ENCODE measurements at regions not wholly inside any gene's neighbourhood (a gene's known extent, or its start where the extent isn't known, plus 50 kb on each side); places are given as distances from the start of the nearest gene placed in this dataset.
"Not testable (repeated sequence)": the region's sequence is repeated elsewhere in the genome, so short reads cannot be mapped to it uniquely, and the experiment has no call there.

DNA sequence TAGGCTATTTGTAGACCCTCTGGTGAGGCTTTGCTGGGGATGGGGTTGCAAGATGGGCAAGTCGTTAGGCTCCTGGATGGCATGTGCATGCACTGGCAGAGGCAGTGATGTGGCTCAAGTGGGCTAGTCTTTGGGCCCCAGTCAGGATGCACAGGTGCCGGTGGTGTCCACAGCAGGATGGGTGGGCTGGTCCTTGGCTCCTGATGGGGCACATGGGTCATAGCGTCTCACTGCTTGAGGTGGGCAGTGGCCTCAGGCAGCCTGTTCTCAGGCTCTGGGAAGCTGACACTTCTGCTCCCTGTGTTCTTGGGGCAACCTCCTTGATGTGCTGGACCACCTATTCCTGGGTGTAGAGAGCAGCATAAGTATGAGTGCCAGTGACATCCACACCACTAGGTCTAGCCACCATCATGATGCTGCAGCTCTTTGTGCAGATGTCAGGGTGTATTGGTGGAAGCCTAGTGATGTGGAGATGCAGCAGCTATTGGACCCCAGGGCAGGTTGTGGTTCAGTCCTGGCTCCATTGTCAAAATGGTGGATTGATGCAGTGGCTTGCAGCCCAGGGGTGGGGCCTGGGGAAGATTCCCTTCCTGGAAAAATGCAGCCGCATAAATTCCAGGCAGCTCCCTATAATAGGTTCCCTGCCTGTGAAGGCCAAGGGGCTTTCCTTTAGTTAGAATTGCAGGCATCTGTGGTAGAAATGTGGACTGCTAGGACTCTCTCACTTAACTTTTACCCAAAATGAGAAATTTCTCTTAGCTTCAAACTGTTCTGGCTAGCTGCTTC lies 742.5 kb upstream of the MDGA2 start:
- DNase-seq (ENCODE audit: low spot score) = no peak

DNA sequence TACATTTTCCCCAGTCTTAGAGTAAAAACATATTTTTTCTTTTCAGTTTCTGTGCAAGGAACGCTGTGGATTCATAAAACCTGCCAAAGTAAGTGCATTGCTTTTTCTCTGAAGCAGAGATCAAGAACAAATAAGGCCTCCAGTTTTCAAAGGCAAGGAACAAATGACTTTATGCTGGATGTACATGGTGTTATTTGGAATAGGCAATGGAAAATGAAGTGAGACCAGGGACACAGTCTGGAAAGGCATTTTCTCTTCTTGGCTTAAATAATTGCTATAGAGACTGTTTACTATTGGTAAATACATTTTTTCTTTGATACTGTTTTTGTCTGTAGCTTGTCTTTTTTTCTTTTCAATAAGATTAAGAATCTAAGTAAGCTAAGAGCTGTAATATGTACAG lies 725.9 kb upstream of the MDGA2 start:
- no peak for DNase-seq (ENCODE audit: low spot score)

DNA sequence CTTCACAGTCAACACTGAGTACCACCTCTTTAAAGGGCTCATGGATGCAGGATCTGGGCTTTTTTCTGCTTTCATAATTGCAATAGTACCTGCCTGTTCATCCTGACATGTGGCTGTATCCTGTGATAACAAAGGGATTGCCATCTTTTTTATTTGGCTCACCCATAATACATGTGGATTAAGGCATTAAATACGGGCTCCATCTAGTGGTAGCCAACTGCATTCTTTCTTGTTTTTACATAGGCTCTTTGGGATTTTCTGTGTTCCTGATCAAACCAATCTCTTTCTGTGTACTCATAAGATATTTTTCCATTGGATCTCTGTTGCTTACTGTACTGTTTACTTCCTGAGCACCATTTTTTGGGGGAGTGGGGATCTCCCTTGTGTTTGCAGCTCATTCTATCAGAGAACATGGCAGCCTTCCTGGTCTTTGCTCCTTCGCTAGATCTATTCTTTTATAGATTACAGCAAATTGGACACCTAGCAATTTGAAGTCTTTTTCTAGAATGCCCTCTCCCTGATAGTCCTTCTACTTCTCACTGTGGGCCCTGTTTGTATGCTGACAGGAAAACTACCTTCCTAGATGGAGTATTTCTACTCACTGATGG lies 723.4 kb upstream of the MDGA2 start:
- peak; percentile 17 for DNase-seq (ENCODE audit: low spot score)

DNA sequence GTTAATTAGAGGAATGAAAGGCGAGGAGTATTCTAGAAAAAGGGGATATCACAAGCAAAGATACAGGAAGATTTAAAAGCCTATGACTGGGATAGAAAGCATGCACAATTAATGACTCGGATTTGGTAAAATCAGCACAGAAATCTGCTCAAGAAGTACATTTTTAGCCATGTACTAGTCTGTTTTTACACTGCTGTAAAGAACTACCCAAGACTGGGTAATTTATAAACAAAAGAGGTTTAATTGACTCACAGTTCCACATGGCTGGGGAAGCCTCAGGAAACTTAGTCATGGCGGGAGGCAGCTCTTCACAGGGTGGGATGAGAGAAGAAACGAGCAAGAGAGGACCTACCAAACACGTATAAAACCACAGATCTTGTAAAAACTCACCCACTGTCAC lies 716.3 kb upstream of the MDGA2 start:
- DNase-seq (ENCODE audit: low spot score) = no peak

DNA sequence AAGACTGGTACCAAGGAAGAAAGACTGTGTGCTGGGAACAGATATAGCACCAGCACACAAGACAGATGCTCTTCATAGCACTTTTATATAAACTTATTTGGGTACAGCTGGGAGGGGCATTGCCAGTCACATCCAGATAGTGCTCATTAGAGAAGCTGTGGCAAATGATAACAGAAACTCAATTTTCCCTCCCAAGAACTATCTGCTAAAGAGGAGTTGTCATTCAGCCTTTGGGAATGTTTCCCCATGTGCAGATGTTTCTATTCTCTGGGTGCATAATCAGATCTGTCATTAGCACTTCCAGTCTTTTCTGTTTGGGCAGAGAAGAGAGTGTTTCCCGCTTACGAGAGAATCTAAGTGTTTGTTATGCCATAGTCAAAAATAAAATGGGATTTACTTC lies 714.9 kb upstream of the MDGA2 start:
- no peak for DNase-seq (ENCODE audit: low spot score)

DNA sequence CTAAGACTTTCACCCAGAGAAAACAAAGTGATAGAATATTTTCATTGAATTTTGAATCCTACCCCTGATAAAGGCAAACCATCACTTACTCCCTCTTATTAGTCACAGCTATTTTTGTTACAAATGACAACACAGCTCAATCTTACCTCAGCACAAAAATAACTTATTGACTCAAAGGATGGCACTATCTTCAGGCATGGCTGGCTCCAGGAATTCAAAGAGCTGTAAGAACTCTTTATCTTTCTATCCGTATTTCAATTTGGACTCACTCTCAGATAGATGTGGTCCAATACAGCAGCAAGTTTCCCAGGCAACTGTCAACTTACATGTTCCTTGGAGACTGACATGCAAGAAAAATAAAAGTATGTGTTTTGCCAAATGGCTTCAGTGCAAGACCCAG lies 709.4 kb upstream of the MDGA2 start:
- DNase-seq (ENCODE audit: low spot score) = no peak

DNA sequence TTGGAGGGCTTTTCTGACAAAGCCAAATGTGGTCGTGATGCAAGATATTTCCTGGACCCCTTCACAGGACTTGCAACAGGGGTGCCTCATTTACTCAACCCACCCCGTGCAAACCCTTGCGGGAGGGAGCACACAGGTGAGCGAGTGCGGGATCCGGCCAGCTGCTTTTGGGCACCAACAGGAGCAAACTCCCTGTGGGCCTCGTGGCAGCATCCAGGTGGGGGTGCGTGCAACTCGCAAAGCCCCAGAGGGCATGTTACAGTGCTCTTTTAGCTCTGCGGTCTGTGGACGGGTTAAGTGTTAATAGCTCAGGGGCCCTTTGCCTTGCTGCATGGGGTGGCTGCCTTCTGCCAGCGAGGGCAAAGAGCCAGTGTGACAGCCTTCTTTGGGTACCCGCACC lies 707.6 kb upstream of the MDGA2 start:
- DNase-seq (ENCODE audit: low spot score) = no peak

DNA sequence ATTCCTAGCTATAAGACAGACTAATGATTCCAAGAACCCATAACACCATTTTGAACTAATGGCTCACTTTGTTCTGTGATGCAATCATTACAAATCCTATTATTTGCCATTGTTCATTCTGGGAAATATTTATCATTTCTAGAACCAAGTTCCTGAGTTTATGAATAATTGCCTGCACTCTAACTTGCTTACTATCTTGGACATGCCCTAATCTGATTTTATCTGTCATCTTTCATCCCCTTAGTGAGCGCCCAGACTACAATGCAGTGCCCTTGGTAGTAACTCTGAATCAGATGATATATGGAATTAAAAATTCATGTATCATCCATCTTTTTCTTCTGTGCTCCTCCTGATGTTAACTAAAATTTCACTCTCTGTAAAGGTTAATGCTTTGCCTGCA lies 703.1 kb upstream of the MDGA2 start:
- no peak for DNase-seq (ENCODE audit: low spot score)

DNA sequence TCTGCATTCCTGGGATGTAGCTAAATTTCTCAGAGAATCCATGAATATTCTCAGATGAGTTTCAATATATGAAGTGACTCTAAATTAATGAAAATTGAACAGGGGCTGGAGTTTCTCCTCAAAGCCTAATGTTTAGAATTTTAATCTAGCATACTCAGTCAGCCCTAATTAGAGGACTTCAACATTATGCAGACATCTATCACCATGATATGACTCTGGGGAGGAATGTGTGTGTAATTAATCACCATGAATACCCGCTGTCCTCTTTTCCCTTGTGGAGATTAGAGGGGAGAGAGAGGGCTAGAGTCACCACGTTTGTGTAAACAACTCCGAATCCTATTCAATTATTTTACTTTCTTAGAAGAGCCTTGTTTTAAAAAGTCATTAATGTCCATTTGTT lies 698.6 kb upstream of the MDGA2 start:
- no peak for DNase-seq (ENCODE audit: low spot score)

DNA sequence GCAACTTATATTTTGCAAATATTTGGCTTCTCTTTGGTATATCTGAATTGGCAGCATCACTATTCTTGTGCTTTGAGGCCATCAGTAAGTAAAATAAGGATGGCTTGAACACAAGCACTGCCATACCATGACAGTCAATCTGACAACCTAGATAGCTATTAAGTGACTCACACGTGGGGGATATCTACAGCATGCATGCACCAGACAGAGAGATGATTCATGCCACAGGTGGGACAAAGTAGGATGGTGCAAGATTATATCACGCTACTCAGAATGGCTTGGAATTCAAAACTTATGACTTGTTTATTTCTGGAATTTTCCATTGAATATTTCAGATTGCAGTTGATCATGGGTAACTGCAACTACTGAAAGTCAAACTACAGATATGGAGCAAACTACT lies 675.6 kb upstream of the MDGA2 start:
- no peak for DNase-seq (ENCODE audit: low spot score)

DNA sequence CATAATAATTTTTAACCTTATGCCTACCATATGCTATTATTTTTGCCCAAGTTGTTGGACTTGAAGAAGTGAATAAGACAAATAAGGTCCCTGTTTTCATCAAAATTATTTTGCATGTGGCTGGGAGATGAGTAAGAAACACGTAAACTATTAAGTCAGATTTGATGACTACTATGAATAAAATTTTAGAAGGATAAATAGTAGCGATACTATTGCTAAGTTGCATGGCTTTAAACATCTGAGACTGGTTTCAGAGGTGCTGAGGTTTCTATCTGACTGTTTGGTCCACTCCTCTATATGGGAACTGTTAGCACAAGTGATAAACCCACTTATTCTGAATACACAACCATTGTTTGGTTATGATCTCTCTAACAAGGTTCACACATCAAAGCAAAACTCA lies 674.3 kb upstream of the MDGA2 start:
- DNase-seq (ENCODE audit: low spot score) = no peak

DNA sequence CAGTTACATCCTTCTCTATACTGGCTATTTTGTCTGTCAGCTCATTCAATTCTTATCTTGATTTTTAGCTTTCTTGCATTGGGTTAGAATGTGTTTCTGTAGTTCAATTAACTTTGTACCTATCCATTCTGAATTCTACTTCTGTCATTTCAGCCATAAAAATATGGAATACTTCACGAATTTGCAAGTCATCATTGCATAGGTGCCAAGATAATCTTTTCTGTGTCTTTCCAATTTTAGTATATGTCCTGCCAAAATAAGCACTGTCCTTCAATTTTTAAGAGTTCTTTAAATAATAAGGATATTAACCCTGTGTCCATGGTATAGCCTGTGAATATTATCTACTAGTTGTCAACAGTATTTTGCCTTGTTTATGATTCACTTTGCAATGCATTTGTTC lies 665.7 kb upstream of the MDGA2 start:
- DNase-seq (ENCODE audit: low spot score) = no peak

DNA sequence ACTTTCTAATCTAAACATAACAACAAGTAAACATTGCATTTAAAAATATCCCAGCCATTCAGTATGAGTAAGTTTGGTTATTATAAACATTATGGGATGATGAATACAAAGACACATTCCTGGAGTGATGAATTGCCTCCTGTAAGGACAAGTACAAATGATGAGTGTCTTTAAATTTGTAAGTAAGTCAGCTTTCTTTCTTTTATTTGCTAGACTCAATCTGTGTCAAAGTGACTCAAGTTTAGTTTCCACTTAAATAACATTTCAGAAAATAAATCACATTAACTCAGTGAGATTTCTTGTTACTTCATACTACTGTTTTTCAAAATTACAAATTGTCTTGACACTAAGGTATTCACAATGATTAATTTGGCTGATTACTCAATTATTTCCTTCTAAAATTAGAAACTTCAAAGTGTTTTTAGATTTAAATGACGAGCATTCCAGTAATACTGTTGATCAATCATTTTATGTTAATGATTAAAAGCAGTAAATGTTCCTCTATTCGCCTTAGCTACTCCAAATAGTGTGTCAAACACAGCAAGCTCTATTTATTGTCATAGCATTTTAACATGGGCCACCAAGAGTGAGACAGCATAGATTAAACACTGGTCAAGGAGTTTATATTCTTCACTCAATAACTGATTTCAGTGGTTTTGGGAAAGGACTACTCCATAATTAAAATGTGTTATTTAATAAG lies 658.0 kb upstream of the MDGA2 start:
- no peak for DNase-seq (ENCODE audit: low spot score)

DNA sequence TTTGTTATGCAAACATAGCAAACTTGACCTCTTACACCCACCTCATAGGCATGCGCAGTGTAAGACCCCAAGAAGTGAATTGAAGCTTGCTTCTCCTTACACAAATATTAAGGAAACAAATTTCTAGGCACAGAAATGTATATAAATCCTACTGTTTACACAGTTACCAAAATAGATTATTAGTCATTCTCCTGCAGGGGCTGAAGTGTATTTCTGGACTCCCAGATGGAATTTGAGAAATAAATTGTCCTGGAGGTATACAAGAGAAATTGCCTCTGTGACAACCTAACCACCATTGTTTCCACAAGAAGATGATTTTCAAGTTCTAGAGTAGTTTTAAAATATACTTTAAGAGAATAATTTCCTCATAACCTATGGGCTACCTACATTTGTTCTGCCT lies 656.0 kb upstream of the MDGA2 start:
- DNase-seq (ENCODE audit: low spot score) = no peak

DNA sequence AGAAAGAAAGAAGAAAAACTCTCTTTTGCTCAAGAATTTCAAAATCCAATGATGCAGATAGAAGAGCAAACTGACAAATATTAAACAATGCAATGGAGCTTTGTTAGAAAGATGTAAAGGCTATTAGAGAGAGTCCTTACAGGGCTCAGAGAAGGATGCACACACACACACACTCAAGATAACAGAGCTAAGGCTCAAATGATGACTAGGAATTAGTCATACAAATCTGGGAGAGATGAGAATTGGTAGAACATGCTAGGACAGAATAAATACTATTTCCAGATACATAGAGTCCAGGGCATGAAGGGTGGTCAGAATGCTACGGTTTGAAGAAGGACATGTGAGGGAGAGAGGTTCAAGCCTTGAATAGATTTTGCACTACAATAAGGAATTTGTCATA lies 650.1 kb upstream of the MDGA2 start:
- no peak for DNase-seq (ENCODE audit: low spot score)

DNA sequence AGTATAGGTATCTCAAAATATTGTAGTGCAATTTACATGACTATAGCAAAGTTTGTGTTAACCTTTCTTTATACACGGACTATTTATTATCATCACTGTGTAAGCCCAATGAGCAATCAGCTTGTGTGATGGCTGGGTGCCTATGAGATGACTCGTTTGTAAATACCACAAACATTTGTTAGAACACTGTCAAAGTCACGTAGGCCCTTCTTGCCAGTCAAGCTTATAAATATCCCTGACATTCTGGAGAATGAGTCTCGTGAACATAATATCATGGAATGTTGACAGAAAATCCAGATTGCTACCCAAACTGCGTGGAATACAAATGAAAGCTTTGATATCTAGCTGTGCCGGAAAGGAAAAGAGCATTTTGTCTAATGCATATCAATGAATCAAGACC lies 648.3 kb upstream of the MDGA2 start:
- DNase-seq (ENCODE audit: low spot score) = no peak

DNA sequence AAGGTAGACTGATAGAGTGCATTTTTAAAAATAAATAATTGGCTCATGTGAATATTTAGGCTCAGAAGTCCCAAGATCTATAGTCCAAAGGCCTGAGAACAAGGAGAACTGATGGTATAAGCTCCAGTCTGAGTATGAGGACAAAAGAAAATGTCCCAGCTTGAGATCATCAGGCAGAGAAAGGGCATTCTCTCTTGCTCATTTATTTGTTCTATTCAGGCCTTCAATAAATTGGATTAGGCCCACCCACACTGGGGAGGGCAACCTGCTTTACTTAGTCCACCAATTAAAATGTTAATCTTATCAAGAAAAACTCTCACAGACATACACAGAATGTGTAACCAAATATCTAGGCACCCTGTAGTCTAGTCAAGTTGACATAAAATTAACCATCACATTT lies 644.4 kb upstream of the MDGA2 start:
- no peak for DNase-seq (ENCODE audit: low spot score)

DNA sequence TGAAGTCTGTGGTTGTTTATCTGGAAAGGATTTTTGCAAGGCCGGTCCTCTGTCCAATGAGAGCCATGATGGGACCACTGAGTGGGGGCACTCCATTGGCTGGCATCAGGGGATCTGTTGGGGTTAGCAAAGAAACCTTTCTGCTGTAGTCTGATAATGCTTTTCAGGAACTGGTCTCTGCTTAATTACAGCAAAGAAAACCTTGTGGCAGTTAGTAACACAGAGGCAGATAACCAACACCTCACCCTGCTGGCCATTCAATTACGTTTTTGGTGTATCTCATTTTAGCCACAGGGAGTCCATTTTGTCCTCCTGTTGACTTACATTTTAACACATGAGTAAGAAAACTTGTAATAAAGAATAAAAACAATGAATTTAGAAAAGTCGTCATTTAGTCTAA lies 629.3 kb upstream of the MDGA2 start:
- DNase-seq (ENCODE audit: low spot score) = no peak

DNA sequence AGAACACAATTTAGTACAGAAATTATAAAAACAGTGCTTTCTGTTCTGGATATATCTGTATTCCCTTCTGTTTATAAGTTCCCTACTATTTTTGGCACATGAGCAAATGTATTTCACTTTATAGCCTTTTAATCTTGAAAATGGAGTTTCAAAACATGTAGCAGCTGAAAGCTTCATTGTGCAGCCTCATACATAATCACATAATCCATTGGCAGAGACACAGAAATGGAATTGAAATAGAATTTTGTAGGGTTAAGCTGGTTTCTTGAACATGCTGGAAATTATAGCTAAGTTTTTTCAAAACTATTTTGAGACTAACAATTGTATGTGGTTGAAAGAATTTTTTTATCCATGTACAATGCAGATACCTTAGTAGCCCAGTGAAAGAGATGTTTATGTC lies 614.3 kb upstream of the MDGA2 start:
- DNase-seq (ENCODE audit: low spot score) = no peak

DNA sequence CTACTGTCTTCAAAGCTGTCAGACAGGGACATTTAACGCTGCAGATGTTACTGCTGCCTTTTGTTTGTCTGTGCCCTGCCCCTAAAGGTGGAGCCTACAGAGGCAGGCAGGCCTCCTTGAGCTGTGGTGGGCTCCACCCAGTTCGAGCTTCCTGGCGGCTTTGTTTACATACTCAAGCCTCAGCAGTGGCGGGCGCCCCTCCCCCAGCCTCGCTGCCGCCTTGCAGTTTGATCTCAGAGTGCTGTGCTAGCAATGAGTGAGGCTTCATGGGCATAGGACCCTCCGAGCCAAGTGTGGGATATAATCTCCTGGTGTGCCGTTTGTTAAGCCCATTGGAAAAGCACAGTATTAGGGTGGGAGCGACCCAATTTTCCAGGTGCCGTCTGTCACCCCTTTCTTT lies 609.8 kb upstream of the MDGA2 start:
- DNase-seq (ENCODE audit: low spot score) = not testable (repeated sequence)

DNA sequence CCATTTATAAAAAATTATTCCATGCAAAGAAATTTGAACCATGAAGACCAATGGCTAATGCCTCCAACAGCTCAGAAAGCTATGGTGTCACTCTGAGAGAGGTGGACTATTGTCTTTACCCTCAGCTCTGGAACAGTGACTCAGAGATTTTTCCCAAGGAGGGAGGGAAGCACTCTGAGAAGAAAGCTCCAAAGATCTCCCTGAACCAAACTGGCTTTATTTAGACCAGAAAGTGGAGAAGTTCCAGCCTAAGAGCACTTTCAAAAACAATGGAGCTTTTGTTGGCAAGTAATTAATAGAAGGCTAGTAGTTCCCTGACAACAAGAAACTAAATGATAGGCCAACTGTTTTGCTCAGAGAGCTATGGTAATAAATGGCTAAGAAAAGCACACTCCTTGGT lies 599.9 kb upstream of the MDGA2 start:
- peak; percentile 2 for DNase-seq (ENCODE audit: low spot score)

DNA sequence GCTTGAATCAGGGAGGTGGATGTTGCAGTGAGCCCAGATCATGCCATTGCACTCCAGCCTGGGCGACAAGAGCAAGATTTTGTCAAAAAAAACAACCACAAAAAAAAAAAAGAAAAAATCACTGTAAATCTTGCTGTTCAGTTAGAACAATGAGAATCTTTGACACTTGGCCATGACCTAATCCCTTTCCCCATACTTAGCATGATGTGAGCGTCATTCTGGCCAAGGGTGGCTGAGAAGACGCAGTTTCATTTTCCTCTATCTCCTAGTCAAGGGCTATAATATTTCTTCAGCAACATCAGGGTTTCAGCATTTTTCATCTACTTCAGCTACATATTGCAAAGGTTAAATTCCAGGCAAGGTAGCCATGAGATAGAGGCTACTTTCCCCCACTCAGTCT lies 599.4 kb upstream of the MDGA2 start:
- no peak for DNase-seq (ENCODE audit: low spot score)

DNA sequence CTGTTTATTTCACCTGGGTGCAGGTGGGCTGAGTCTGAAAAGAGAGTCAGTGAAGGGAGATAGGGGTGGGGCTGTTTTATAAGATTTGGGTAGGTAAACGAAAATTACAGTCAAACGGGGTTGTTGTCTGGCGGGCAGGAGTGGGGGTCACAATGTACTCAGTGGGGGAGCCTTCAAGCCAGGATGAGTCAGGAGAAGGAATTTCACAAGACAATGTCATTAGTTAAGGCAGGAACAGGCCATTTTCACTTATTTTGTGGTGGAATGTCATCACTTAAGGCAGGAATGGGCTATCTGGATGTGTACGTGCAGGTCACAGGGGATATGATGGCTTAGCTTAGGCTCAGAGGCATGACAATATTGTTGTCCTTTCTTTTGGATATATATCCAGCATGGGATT lies 592.5 kb upstream of the MDGA2 start:
- DNase-seq (ENCODE audit: low spot score) = not testable (repeated sequence)

DNA sequence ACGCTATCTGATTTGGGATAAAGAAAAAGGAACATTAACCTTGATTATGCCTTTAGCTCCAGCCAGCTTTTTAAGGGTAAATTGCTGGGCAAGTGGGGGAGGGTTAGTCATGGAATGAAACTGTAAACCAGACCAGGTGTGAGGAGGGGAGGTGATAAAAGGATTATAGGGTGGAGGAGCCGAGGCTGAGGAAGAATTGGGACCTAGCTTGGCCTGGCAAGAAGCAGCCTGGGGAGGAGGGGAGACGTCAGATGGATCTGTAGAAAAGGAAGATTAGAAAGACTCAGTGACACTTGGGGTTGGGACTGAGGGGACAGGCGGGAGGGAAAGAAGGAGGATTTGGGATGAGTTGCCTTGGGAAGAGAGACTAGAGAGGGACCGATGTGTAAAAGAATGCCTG lies 590.8 kb upstream of the MDGA2 start:
- DNase-seq (ENCODE audit: low spot score) = not testable (repeated sequence)

Data from cerebellar cortex (tissue), 1 donor.